Activated B cell treated with CpG ODN at 0.5 μM for 24 hours (primary cell): ENCODE measurements at regions not wholly inside any gene's neighbourhood (a gene's known extent, or its start where the extent isn't known, plus 50 kb on each side); places are given as distances from the start of the nearest gene placed in this dataset.

Experiments used
- ATAC-seq: fragments of 200-7000 bp; cut with Tn5 transposase; one replicate; pipeline ENCODE4 v1.10.0; 2021; ENCODE audit warnings: low read depth, mild to moderate bottlenecking, moderate library complexity
- CTCF ChIA-PET: fragments of 350-600 bp; sonication (Branson Sonifier 250); formaldehyde crosslinking; loops from one replicate; lab custom pipeline; 2021; ENCODE audit warnings: antibody characterized with exemption; lab: Charles Lee
- POLR2A ChIA-PET: fragments of 350-600 bp; sonication (Branson Sonifier 250); formaldehyde crosslinking; loops from one replicate; lab custom pipeline; 2021; ENCODE audit warnings: antibody characterized with exemption; lab: Charles Lee
- DNase-seq: peaks from one replicate; pipeline ENCODE4 v3.0.0; 2022
- H3K27ac Mint-ChIP-seq: one replicate; pipeline ENCODE4 v1.8.0; 2020; ENCODE audit warnings: mixed read lengths
- H3K27me3 Mint-ChIP-seq: one replicate; pipeline ENCODE4 v1.8.0; 2021; ENCODE audit warnings: mixed read lengths
- H3K36me3 Mint-ChIP-seq: one replicate; pipeline ENCODE4 v1.8.0; 2021; ENCODE audit warnings: low read depth, mixed read lengths
- H3K4me1 Mint-ChIP-seq: one replicate; pipeline ENCODE4 v1.8.0; 2021; ENCODE audit warnings: mixed read lengths
- H3K4me3 Mint-ChIP-seq: one replicate; pipeline ENCODE4 v1.8.0; 2020; ENCODE audit warnings: mild to moderate bottlenecking, mixed read lengths
- H3K9me3 Mint-ChIP-seq: one replicate; pipeline ENCODE4 v1.8.0; 2020; ENCODE audit warnings: mixed read lengths
- CTCF ChIP-seq: fragments of 200-600 bp; IDR thresholded peaks from one replicate; pipeline ENCODE4 v1.8.0; 2022; ENCODE audit warnings: antibody characterized with exemption, mild to moderate bottlenecking
- intact Hi-C: fragments of 100-400 bp; cut with micrococcal nuclease; formaldehyde crosslinking; loops from one replicate; pipeline ENCODE4 v1.15.1; 2024

GRCh38 chr2:85954590-85955458 is 66.0 kb upstream of the ST3GAL5 start:
- Mint-ChIP-seq H3K4me3 (no peak overlapping the region), H3K4me1 (no peaks in the 10 kb centered on the region), H3K27ac (no peak overlapping the region), H3K9me3 (no peaks in the 10 kb centered on the region), H3K36me3 (no peaks in the 10 kb centered on the region), H3K27me3 (no peaks in the 10 kb centered on the region)
- intact Hi-C loops = no loop called here
- ChIA-PET POLR2A (interaction anchor here (0.7 kb wide), 1 partner anchor 127 kb away, joined by 4 read pairs; no protein-coding TSS in a partner anchor), CTCF (no interaction called here)
- no peak for ATAC-seq
- no peak for TF ChIP-seq CTCF
- DNase-seq = no peak

GRCh38 chr2:85954192-85954589 is 65.4 kb upstream of the ST3GAL5 start:
- ChIA-PET CTCF (no interaction called here), POLR2A (no interaction called here)
- TF ChIP-seq CTCF = no peak
- ATAC-seq = no peak
- Mint-ChIP-seq H3K27ac (no peak overlapping the region), H3K9me3 (no peaks in the 10 kb centered on the region), H3K36me3 (no peaks in the 10 kb centered on the region), H3K27me3 (no peaks in the 10 kb centered on the region), H3K4me1 (no peaks in the 10 kb centered on the region), H3K4me3 (no peak overlapping the region)
- intact Hi-C loops = no loop called here
- DNase-seq = no peak

GRCh38 chr2:85953476-85953875 is 64.7 kb upstream of the ST3GAL5 start:
- no peaks in the 10 kb centered on the region for H3K27me3 Mint-ChIP-seq
- H3K4me1 Mint-ChIP-seq = no peaks in the 10 kb centered on the region
- CTCF ChIA-PET = no interaction called here
- no peak overlapping the region for H3K27ac Mint-ChIP-seq
- TF ChIP-seq CTCF = no peak
- DNase-seq (no peak), ATAC-seq (no peak)
- POLR2A ChIA-PET = no interaction called here
- H3K36me3 Mint-ChIP-seq = no peaks in the 10 kb centered on the region
- intact Hi-C loops = no loop called here
- H3K4me3 Mint-ChIP-seq = no peak overlapping the region
- no peaks in the 10 kb centered on the region for H3K9me3 Mint-ChIP-seq

- intact Hi-C loops = no loop called here
- no peaks in the 10 kb centered on the region for H3K4me1 Mint-ChIP-seq
- POLR2A ChIA-PET = no interaction called here
- no peak overlapping the region for H3K27ac Mint-ChIP-seq
- ATAC-seq (no peak), DNase-seq (no peak)
- H3K4me3 Mint-ChIP-seq = no peak overlapping the region
- TF ChIP-seq CTCF = no peak
- CTCF ChIA-PET = no interaction called here
- peaks cover 7% of the 10 kb centered on the region for H3K9me3 Mint-ChIP-seq
- H3K27me3 Mint-ChIP-seq = no peaks in the 10 kb centered on the region
- H3K36me3 Mint-ChIP-seq = peaks cover 2% of the 10 kb centered on the region
These were observed 63.5 kb upstream of the ST3GAL5 start for GRCh38 chr2:85952196-85952734.

GRCh38 chr2:85951351-85952067 is 62.7 kb upstream of the ST3GAL5 start:
- H3K4me3 Mint-ChIP-seq = no peak overlapping the region
- intact Hi-C loops = no loop called here
- POLR2A ChIA-PET = no interaction called here
- peaks cover 2% of the 10 kb centered on the region for H3K36me3 Mint-ChIP-seq
- CTCF ChIA-PET = interaction anchor here (1.0 kb wide), 1 partner anchor 124 kb away, joined by 3 read pairs; no protein-coding TSS in a partner anchor
- H3K27ac Mint-ChIP-seq = no peak overlapping the region
- ATAC-seq (no peak), DNase-seq (no peak)
- no peaks in the 10 kb centered on the region for H3K27me3 Mint-ChIP-seq
- no peaks in the 10 kb centered on the region for H3K4me1 Mint-ChIP-seq
- H3K9me3 Mint-ChIP-seq = peaks cover 7% of the 10 kb centered on the region
- TF ChIP-seq CTCF = no peak
